ENCODE measurements at regions not wholly inside any gene's neighbourhood (a gene's known extent, or its start where the extent isn't known, plus 50 kb on each side); places are given as distances from the start of the nearest gene placed in this dataset.

DNA sequence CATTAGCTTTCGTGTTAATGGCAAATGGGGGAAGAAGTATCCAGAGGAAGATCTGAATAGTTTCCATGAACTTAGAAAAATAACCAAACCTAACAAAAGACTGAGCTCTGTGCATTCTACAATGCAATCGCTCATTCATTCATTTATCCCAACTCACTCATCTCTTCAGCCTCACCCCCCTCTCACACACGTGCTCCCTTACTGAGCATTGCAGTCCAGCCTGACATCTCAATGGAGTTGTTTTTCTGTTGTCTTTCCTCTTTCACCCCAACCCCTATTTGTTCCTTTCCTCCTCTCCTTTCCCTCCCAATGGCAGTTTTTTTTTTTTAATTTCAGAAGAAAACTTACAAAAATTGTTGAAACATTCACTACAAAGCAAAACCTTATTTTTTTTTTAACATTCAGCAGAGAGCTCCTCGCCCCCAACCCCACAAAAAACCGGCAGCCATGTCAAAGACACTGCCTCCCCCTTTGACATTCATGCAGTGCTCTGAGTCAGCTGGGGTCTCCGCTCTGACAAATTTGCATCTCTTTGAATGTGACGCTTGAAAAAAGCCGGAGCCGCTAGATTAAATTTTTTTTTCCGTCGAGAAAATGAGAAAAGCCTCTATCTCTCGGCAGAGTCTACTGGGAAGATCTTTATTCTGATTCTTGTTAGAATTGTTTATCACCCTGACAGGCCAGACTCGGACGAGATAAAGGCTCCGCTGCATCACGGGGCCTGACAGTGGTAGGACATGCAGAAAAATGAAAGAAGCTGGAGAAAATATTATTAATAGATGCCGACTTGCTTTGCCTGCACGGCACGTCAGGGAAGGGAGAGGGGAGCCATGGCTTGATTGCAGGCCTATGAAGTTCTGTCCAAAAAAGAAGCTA lies 775.6 kb downstream of the VRK1 start:
- Histone ChIP-seq H3K9me3 (ENCODE audit: severe bottlenecking) (no peaks in the 10 kb centered on the region), H3K27ac (ENCODE audit: poor library complexity, severe bottlenecking) (no peak overlapping the region), H3K4me3 (ENCODE audit: severe bottlenecking) (no peak overlapping the region), H3K27me3 (ENCODE audit: insufficient read depth, poor library complexity, severe bottlenecking) (peaks cover 10% of the 10 kb centered on the region), H3K36me3 (ENCODE audit: low read depth) (no peaks in the 10 kb centered on the region), H3K4me1 (ENCODE audit: insufficient read depth, poor library complexity, severe bottlenecking) (no peaks in the 10 kb centered on the region)
- DNase-seq (ENCODE audit: low spot score) (no peak), ATAC-seq (ENCODE audit: low read depth) (no peak)
- TF ChIP-seq, protein P1, sequence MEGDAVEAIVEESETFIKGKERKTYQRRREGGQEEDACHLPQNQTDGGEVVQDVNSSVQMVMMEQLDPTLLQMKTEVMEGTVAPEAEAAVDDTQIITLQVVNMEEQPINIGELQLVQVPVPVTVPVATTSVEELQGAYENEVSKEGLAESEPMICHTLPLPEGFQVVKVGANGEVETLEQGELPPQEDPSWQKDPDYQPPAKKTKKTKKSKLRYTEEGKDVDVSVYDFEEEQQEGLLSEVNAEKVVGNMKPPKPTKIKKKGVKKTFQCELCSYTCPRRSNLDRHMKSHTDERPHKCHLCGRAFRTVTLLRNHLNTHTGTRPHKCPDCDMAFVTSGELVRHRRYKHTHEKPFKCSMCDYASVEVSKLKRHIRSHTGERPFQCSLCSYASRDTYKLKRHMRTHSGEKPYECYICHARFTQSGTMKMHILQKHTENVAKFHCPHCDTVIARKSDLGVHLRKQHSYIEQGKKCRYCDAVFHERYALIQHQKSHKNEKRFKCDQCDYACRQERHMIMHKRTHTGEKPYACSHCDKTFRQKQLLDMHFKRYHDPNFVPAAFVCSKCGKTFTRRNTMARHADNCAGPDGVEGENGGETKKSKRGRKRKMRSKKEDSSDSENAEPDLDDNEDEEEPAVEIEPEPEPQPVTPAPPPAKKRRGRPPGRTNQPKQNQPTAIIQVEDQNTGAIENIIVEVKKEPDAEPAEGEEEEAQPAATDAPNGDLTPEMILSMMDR (IDR thresholded peaks at IDR 0.05; ENCODE audit: poor library complexity, severe bottlenecking): no peak

DNA sequence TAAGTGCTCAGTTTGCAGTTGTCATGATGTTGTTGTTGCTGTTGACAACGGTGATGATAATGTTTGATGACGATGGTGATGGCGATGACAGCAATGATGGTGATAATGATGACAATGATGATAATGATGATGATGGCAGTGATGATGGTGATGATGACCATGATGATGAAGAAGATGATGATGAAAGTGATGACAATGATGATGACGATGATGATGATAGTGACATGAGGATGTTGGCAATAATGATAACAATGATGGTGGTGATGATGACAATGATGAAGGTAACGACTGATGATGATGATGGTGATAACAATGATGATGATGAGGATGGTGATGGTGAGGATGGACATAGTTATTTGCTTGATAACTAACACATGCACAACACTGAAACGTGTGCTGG lies 778.5 kb downstream of the VRK1 start:
- no peaks in the 10 kb centered on the region for H3K4me1 ChIP-seq (ENCODE audit: insufficient read depth, poor library complexity, severe bottlenecking)
- DNase-seq (ENCODE audit: low spot score): no peak
- peaks cover 3% of the 10 kb centered on the region for H3K27me3 ChIP-seq (ENCODE audit: insufficient read depth, poor library complexity, severe bottlenecking)
- TF ChIP-seq, protein P1 (IDR thresholded peaks at IDR 0.05; ENCODE audit: poor library complexity, severe bottlenecking): no peak
- H3K9me3 ChIP-seq (ENCODE audit: severe bottlenecking): no peaks in the 10 kb centered on the region
- H3K4me3 ChIP-seq (ENCODE audit: severe bottlenecking): no peak overlapping the region
- no peaks in the 10 kb centered on the region for H3K36me3 ChIP-seq (ENCODE audit: low read depth)
- H3K27ac ChIP-seq (ENCODE audit: poor library complexity, severe bottlenecking): no peak overlapping the region
- no peak for ATAC-seq (ENCODE audit: low read depth)

DNA sequence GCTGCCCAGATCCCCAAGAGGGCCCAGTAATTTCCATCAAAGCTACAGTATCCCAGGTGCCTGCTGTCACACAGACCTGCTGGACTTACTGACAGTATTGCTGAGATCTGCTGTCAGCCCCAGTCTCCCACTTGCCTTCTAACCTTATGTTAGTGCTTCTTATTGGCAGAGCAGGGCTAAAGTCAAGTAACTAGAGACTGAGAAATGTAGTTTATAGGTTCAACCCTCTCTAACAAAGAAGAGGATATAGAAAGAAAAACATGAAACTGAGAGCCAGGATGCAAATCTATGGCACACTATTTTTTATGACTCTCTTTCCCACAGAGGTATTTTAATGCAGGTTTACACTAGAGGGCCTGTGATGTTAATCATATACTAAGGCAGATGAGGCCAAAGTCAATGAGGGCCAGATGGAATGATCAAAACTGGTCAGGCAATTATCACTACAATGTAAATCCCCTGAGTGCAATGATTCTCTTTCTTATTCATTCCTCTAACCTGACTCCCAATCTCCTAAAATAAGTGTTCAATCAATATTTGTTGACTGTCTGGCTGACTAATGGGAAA lies 781.9 kb downstream of the VRK1 start:
- H3K36me3 ChIP-seq (ENCODE audit: low read depth): no peaks in the 10 kb centered on the region
- TF ChIP-seq, protein P1 (IDR thresholded peaks at IDR 0.05; ENCODE audit: poor library complexity, severe bottlenecking): no peak
- no peaks in the 10 kb centered on the region for H3K27me3 ChIP-seq (ENCODE audit: insufficient read depth, poor library complexity, severe bottlenecking)
- no peak overlapping the region for H3K27ac ChIP-seq (ENCODE audit: poor library complexity, severe bottlenecking)
- DNase-seq (ENCODE audit: low spot score): no peak
- ATAC-seq (ENCODE audit: low read depth): no peak; the same call in 2 of the 3 replicates
- H3K9me3 ChIP-seq (ENCODE audit: severe bottlenecking): no peaks in the 10 kb centered on the region
- no peak overlapping the region for H3K4me3 ChIP-seq (ENCODE audit: severe bottlenecking)
- H3K4me1 ChIP-seq (ENCODE audit: insufficient read depth, poor library complexity, severe bottlenecking): no peaks in the 10 kb centered on the region

DNA sequence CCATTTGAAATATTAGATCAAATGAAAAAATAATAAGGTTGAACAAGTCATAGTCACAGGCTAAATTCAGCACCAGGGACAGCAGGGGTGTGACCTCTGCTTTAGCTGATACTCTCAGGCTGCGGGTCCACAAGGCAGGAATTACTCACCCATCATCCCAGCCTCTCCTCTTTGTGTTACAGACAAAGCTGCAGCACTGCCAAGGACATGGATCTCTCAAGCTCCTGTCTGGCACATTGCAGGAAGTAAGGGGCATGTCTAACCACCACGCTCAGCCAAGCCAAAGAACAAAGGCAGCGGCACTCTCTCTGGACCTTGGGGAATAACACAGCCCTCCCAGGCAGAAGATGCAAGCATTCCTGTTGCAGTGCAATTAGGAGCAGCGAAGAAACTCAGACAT lies 783.8 kb downstream of the VRK1 start:
- Histone ChIP-seq H3K27me3 (ENCODE audit: insufficient read depth, poor library complexity, severe bottlenecking) (no peaks in the 10 kb centered on the region), H3K27ac (ENCODE audit: poor library complexity, severe bottlenecking) (no peak overlapping the region), H3K4me3 (ENCODE audit: severe bottlenecking) (no peak overlapping the region), H3K9me3 (ENCODE audit: severe bottlenecking) (no peaks in the 10 kb centered on the region), H3K36me3 (ENCODE audit: low read depth) (no peaks in the 10 kb centered on the region), H3K4me1 (ENCODE audit: insufficient read depth, poor library complexity, severe bottlenecking) (no peaks in the 10 kb centered on the region)
- ATAC-seq (ENCODE audit: low read depth): peak; percentile 59
- TF ChIP-seq, protein P1 (IDR thresholded peaks at IDR 0.05; ENCODE audit: poor library complexity, severe bottlenecking): no peak
- no peak for DNase-seq (ENCODE audit: low spot score)

DNA sequence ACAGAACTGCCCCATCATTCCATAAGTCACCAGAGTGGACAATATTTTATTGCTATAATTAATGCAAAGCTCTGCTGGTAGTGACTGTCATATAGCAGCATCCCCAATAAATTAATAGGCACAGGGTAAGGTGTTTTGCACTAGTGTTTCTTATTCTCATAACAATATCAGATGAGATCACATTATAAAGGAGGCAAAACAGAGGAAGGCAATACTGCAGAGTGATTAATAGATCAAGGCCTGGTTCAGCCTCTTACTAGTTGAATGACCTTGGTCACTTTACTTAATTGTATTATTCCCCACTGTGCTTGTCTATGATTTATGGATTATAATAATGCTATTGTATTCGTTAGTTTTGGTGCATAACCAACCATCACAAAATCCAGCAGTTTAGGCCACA lies 784.8 kb downstream of the VRK1 start:
- TF ChIP-seq, protein P1 (IDR thresholded peaks at IDR 0.05; ENCODE audit: poor library complexity, severe bottlenecking): no peak

More for the DNA sequence above, 784.8 kb downstream of the VRK1 start:
- Histone ChIP-seq H3K27ac (ENCODE audit: poor library complexity, severe bottlenecking) (no peak overlapping the region), H3K9me3 (ENCODE audit: severe bottlenecking) (no peaks in the 10 kb centered on the region), H3K4me1 (ENCODE audit: insufficient read depth, poor library complexity, severe bottlenecking) (no peaks in the 10 kb centered on the region), H3K4me3 (ENCODE audit: severe bottlenecking) (no peak overlapping the region), H3K36me3 (ENCODE audit: low read depth) (no peaks in the 10 kb centered on the region), H3K27me3 (ENCODE audit: insufficient read depth, poor library complexity, severe bottlenecking) (no peaks in the 10 kb centered on the region)
- ATAC-seq (ENCODE audit: low read depth): no peak
- no peak for DNase-seq (ENCODE audit: low spot score)

Measured in RWPE2 (cell line).